ENCODE measurements at regions not wholly inside any gene's neighbourhood (a gene's known extent, or its start where the extent isn't known, plus 50 kb on each side); places are given as distances from the start of the nearest gene placed in this dataset.

- DNase-seq (ENCODE audit: low read depth) = no peak
- TF ChIP-seq CTCF (IDR thresholded peaks at IDR 0.05; ENCODE audit: insufficient read depth, low read depth, low read length, missing control alignments) = no peak
- no peak overlapping the region for H3K4me3 ChIP-seq (ENCODE audit: low read depth, low read length)
Measured at GRCh38 chr16:86020971-86021370, 122.0 kb downstream of the IRF8 start.

DNA sequence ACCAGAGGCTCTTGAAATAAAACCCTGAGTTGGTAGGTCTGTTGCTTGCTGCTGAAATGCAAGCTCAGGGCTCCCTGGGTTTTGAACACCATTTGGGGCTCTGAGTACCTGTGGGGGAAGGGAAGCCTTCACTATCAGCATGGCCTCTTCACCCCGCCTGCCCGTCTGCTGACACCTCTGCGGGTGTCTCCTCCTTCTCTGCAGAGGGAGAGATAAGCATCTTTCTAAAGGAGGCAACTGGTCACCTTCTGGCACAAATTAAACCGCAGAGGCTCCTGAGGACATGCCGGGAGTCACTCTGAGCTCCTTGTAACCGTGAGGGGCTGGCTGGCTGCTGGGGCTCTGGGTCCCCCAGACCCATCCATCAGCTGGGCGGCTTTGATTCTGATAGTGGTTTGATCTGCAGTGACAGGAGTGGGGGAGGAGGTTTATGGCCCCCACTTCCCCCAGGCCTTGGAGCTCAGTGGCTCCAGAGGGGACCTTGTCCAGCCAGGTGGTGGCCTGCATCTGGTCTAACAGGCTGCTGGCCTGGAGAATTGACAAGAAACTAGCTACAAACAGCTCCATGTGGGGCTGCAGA lies 123.5 kb downstream of the IRF8 start:
- no peak for DNase-seq (ENCODE audit: low read depth)
- no peak overlapping the region for H3K4me3 ChIP-seq (ENCODE audit: low read depth, low read length)
- no peak for TF ChIP-seq CTCF (IDR thresholded peaks at IDR 0.05; ENCODE audit: insufficient read depth, low read depth, low read length, missing control alignments)

DNA sequence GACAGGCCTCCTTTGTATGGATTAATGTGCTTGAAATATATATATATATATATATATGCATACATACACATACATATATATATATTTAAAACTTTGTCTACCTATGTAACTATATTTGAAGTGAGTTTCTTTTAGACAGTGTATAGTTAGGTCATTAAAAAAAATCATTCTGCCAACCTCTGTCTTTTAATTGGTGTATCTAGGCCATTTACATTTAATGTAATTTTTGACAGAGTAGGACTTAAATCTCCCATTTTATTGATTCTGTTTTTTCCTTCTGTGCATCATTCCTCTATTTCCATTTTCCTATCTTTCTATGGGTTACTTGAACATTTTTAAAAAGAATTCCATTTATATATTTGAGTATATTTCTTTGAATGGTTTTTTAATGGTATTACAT lies 125.2 kb downstream of the IRF8 start:
- no peak overlapping the region for H3K4me3 ChIP-seq (ENCODE audit: low read depth, low read length)
- TF ChIP-seq CTCF (IDR thresholded peaks at IDR 0.05; ENCODE audit: insufficient read depth, low read depth, low read length, missing control alignments) = no peak
- no peak for DNase-seq (ENCODE audit: low read depth)

GRCh38 chr16:86025706-86026105 lies 126.7 kb downstream of the IRF8 start:
- no peak overlapping the region for H3K4me3 ChIP-seq (ENCODE audit: low read depth, low read length)
- DNase-seq (ENCODE audit: low read depth) = no peak

GRCh38 chr16:86026171-86026910 lies 127.4 kb downstream of the IRF8 start:
- no peak for TF ChIP-seq CTCF (IDR thresholded peaks at IDR 0.05; ENCODE audit: insufficient read depth, low read depth, low read length, missing control alignments)
- H3K4me3 ChIP-seq (ENCODE audit: low read depth, low read length) = no peak overlapping the region
- no peak for DNase-seq (ENCODE audit: low read depth)

More at GRCh38 chr16:86025706-86026105, 126.7 kb downstream of the IRF8 start:
- TF ChIP-seq CTCF (IDR thresholded peaks at IDR 0.05; ENCODE audit: insufficient read depth, low read depth, low read length, missing control alignments) = no peak

- DNase-seq (ENCODE audit: low read depth) = no peak
- H3K4me3 ChIP-seq (ENCODE audit: low read depth, low read length) = no peak overlapping the region
- no peak for TF ChIP-seq CTCF (IDR thresholded peaks at IDR 0.05; ENCODE audit: insufficient read depth, low read depth, low read length, missing control alignments)
Measured at GRCh38 chr16:86026916-86027315, 128.0 kb downstream of the IRF8 start.
